ENCODE measurements at regions not wholly inside any gene's neighbourhood (a gene's known extent, or its start where the extent isn't known, plus 50 kb on each side); places are given as distances from the start of the nearest gene placed in this dataset.

DNA sequence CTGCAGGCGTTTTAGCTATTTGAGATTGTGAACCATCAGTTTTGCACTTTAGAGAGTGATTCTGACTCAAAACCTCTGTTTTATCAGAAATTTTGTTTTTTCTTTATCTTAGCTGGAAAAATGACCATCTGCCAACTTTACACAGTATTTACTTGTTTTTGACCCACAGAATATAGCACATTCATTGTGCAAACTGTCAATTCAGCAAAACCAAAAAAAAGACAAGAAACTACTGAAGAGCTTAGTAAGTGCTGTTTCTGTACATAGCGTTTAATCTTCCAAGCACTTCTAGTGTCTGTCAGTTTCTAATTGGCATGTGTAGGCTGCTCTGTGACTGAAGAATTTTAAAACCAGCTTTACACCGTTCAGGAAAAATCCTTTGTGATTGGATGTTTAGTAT is 76.0 kb upstream of the VANGL1 start:
- Mint-ChIP-seq H3K4me3 (no peak overlapping the region), H3K36me3 (ENCODE audit: insufficient read depth in 1 of 3, low read depth in 3 of 3) (peaks cover 2 to 10% (median 4%) of the 10 kb centered on the region in 3 experiments; a peak in 5 of 7 replicates), H3K9me3 (peaks cover 12 to 15% of the 10 kb centered on the region in 2 experiments), H3K27me3 (ENCODE audit: low read depth) (peaks cover 29% of the 10 kb centered on the region), H3K4me1 (peaks cover 0 to 6% of the 10 kb centered on the region in 2 experiments; a peak in 2 of 4 replicates), H3K27ac (no peak overlapping the region)
- Histone ChIP-seq H2BK12ac (ENCODE audit: insufficient read length, low read depth, low read length) (no peak overlapping the region), H3K9me3 (ENCODE audit: control insufficient read depth, low read depth, low read length) (no peaks in the 10 kb centered on the region), H3K56ac (ENCODE audit: insufficient read length, low read depth, low read length) (no peak overlapping the region), H3K4me1 (ENCODE audit: insufficient read depth, low read length) (no peaks in the 10 kb centered on the region), H3K18ac (ENCODE audit: insufficient read length, low read depth, low read length) (no peak overlapping the region), H3K9ac (ENCODE audit: extremely low read depth, insufficient read length, low read length) (no peak overlapping the region), H4K5ac (ENCODE audit: insufficient read length, low read depth, low read length) (no peak overlapping the region), H3K14ac (ENCODE audit: insufficient read depth, low read length) (no peak overlapping the region), H2BK5ac (ENCODE audit: insufficient read length, low read length) (no peak overlapping the region), H3K27me3 (ENCODE audit: insufficient read depth, low read length) (no peaks in the 10 kb centered on the region; the same call in 1 of the 2 replicates), H3K23me2 (ENCODE audit: insufficient read length, low read depth, low read length, poor library complexity, severe bottlenecking) (peaks cover 3% of the 10 kb centered on the region), H3K4me2 (ENCODE audit: insufficient read depth, insufficient read length, low read length) (no peak overlapping the region), H2AFZ (ENCODE audit: low read length) (no peak overlapping the region), H3K79me2 (ENCODE audit: insufficient read depth, low read length) (no peaks in the 10 kb centered on the region), H2BK15ac (ENCODE audit: low read depth, low read length) (no peak overlapping the region), H3T11ph (ENCODE audit: low read length) (no peak overlapping the region), H2AK5ac (ENCODE audit: insufficient read length, low read length) (no peak overlapping the region), H2BK120ac (ENCODE audit: low read depth, low read length, poor library complexity, severe bottlenecking) (no peak overlapping the region), H3K79me1 (ENCODE audit: insufficient read depth, low read depth, low read length, poor library complexity, severe bottlenecking) (no peaks in the 10 kb centered on the region), H3K23ac (ENCODE audit: insufficient read length, low read depth, low read length) (no peak overlapping the region), H4K91ac (ENCODE audit: insufficient read length, low read depth, low read length) (no peak overlapping the region), H4K20me1 (ENCODE audit: control insufficient read depth, insufficient read depth, insufficient read length) (no peaks in the 10 kb centered on the region), H2BK20ac (ENCODE audit: low read depth, low read length, poor library complexity, severe bottlenecking) (no peak overlapping the region), H4K8ac (replicated peaks; ENCODE audit: insufficient read length, low read depth, low read length) (no peak overlapping the region), H3K4ac (ENCODE audit: low read depth, low read length) (no peak overlapping the region), H3K27ac (ENCODE audit: insufficient read length, low read depth, low read length) (no peak overlapping the region)
- DNase-seq, result no peak
- WGBS (ENCODE audit: extremely low coverage, insufficient read length, low lambda C conversion rate), result no CpG with 5 or more reads among the region's 3 CpGs
- no peak for TF ChIP-seq CTCF (conservative IDR thresholded peaks at IDR 0.05)

All from H9 (cell line).